ENCODE measurements at regions not wholly inside any gene's neighbourhood (a gene's known extent, or its start where the extent isn't known, plus 50 kb on each side); places are given as distances from the start of the nearest gene placed in this dataset.

DNA sequence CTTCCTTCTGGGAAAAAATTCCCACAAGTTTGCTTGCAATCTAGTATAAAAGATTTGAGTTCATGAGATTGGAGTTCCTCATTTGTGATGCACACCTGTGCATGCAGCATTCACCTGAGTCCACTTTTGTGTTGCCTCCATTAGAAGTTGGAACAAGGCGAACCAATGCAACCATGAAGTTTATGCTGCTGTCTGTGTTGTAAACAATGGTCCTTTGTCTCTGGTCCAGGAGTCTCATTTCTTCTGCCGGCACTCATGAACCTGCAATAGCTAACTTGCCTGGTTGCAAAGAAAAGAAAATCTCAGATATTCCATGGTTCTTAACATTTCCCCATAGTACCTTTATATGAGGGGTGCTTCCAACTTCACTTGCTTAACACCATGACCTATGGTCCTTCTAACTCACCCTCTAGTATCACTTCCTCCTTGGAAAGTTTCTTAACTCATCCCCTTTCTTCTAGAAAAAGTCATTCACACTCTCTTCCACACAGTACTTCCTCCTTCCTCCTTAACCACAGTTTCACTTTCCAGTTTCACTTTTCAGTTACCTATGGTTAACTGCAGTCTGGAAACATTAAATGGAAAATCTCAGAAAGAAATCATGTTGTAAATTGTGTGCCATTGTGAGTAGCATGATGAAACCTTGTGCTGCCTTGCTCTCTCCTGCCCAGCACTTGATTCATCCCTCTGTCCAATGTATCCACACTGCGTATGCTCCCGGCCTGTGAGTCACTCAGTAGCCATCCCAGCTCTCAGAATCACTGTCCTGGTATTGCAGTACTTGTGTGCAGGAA, 128.8 kb upstream of the TRIB2 start:
- intact Hi-C loops (cut with DNase I; ENCODE audit: low total_unique reads) = no loop called here
- H3K4me3 ChIP-seq (ENCODE audit: low read depth, poor library complexity, severe bottlenecking) = no peak overlapping the region
- 81 to 85% methylated on average over 4 of the region's 4 CpGs for WGBS, 2 donors
- TF ChIP-seq, protein P1, sequence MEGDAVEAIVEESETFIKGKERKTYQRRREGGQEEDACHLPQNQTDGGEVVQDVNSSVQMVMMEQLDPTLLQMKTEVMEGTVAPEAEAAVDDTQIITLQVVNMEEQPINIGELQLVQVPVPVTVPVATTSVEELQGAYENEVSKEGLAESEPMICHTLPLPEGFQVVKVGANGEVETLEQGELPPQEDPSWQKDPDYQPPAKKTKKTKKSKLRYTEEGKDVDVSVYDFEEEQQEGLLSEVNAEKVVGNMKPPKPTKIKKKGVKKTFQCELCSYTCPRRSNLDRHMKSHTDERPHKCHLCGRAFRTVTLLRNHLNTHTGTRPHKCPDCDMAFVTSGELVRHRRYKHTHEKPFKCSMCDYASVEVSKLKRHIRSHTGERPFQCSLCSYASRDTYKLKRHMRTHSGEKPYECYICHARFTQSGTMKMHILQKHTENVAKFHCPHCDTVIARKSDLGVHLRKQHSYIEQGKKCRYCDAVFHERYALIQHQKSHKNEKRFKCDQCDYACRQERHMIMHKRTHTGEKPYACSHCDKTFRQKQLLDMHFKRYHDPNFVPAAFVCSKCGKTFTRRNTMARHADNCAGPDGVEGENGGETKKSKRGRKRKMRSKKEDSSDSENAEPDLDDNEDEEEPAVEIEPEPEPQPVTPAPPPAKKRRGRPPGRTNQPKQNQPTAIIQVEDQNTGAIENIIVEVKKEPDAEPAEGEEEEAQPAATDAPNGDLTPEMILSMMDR (IDR thresholded peaks at IDR 0.05) = no peak
- TF ChIP-seq POLR2A (IDR thresholded peaks at IDR 0.05) = no peak
- DNase-seq (ENCODE audit: low spot score in 2 of 2) = no peak

DNA sequence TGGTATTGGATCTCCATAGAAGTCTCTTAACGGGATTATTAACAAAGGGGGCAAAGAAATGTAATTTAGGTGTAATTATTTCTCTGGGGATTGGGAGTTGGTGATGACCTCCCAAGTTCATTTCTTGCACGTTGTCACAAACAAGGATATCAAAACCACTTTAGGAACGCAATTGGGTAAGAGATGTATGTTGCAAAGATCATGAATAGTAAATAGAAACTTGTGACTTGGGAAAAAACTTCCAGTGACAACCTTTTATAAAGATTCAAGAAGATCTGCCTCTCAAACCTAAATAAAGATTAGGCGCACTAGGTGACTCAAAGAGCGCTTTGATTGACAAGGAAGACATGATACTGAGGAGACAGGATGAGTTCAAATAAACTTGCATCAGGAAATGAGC, 127.8 kb upstream of the TRIB2 start:
- DNase-seq (ENCODE audit: low spot score in 2 of 2) = no peak
- intact Hi-C loops (cut with DNase I; ENCODE audit: low total_unique reads) = no loop called here
- no peak overlapping the region for H3K4me3 ChIP-seq (ENCODE audit: low read depth, poor library complexity, severe bottlenecking)
- no peak for TF ChIP-seq POLR2A (IDR thresholded peaks at IDR 0.05)
- TF ChIP-seq, protein P1 (IDR thresholded peaks at IDR 0.05) = no peak
- 91 to 96% methylated on average over 5 of the region's 5 CpGs for WGBS, 2 donors

DNA sequence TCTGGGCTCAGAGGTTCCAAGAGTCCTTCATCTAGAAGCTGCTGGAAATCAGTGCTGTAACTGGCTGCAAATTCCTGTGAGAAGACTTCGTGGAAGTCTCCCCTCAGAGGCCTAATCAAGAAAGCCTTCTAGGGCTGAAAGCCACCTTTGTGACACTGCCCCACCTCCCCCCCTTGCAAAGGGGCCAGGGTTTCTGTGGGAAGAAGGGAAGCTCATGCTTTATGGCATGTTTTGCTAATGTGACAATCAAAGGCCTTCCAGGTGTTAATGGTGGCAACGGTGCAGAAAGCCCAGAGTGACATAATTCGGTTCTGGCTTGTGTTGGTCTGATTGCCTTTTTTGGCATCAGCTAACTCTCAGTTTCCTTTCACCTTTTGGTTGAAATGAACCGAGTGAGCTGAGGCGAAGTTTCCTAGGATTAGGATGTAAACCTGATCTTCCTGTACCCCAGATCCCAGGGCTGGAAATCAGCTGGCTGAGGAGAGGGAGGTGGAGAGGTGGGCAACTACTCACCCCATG, 126.9 kb upstream of the TRIB2 start:
- no peak for DNase-seq (ENCODE audit: low spot score in 2 of 2)
- TF ChIP-seq, protein P1 (IDR thresholded peaks at IDR 0.05) = no peak
- no peak for TF ChIP-seq POLR2A (IDR thresholded peaks at IDR 0.05)

DNA sequence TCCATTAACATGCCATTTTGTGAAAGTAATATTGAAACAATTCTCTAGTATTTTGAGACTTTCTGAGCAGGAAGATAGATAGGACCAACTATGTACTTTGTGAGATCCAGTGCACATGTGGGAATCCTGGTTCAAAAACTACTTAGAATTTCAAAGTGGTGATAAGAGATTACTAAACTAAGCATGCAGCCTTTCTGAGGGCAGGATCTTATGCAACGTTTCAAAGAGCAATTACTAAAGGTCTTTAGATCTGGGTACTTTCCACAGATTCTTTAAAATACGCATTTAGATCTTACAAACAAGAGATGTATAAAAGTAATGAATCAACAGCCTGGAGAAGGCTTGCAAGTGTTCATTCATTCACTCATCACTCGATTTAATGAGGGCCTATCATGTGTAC, 124.4 kb upstream of the TRIB2 start:
- intact Hi-C loops (cut with DNase I; ENCODE audit: low total_unique reads) = no loop called here
- 86 to 89% methylated on average over 3 of the region's 3 CpGs for WGBS, 2 donors
- no peak for DNase-seq (ENCODE audit: low spot score in 2 of 2)
- H3K4me3 ChIP-seq (ENCODE audit: low read depth, poor library complexity, severe bottlenecking) = no peak overlapping the region
- TF ChIP-seq, protein P1 (IDR thresholded peaks at IDR 0.05) = no peak

More for the DNA sequence above, 126.9 kb upstream of the TRIB2 start:
- intact Hi-C loops (cut with DNase I; ENCODE audit: low total_unique reads) = no loop called here
- 71 to 80% methylated on average over 5 of the region's 5 CpGs for WGBS, 2 donors
- H3K4me3 ChIP-seq (ENCODE audit: low read depth, poor library complexity, severe bottlenecking) = no peak overlapping the region

DNA sequence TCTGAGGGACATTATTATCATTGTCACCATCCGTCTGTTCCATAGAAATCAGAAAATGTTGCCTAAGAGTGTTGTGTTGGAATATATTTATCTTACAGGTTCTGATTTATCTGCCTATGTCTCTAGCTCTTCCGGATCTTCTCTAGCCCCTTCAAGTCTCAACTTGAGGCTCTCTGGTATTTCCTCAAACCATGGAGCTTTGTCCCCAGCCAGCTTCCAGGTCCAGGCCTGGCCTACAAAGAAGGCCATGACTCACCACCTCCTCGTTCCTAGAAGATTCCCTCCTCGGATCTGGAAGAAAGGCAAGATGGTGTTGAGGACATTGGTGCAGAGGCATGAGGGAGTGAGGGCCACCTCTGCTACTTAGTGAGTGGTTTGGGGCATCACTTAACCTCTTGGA, 122.1 kb upstream of the TRIB2 start:
- WGBS, 2 donors = 59 to 77% methylated on average over 4 of the region's 4 CpGs
- H3K4me3 ChIP-seq (ENCODE audit: low read depth, poor library complexity, severe bottlenecking) = no peak overlapping the region
- no peak for TF ChIP-seq POLR2A (IDR thresholded peaks at IDR 0.05)
- TF ChIP-seq, protein P1 (IDR thresholded peaks at IDR 0.05) = no peak
- no peak for DNase-seq (ENCODE audit: low spot score in 2 of 2)
- intact Hi-C loops (cut with DNase I; ENCODE audit: low total_unique reads) = no loop called here
